K562 (cell line): ENCODE measurements at regions not wholly inside any gene's neighbourhood (a gene's known extent, or its start where the extent isn't known, plus 50 kb on each side); places are given as distances from the start of the nearest gene placed in this dataset.

Source experiments
- ATAC-seq: fragments of 200-7000 bp; cut with Tn5 transposase; 3 replicates; pipeline ENCODE4 v1.9.1; 2020; ENCODE audit warnings: moderate library complexity
- BruUV-seq: library from RNA; stranded (reverse); fragments of 400-500 nt; replicated peaks from 2 replicates; lab custom pipeline; 2021; lab: Mats Ljungman, UMichigan
- CTCF ChIA-PET: fragments of 300-600 bp; formaldehyde crosslinking; extraction: SDS; loops from one replicate; lab custom pipeline; 2021; ENCODE audit warnings: low intra/inter-chr PET ratio; lab: Yijun Ruan, JAX
- POLR2A ChIA-PET: fragments of 300-600, 350-650 bp; sonication (Branson Sonifier 250); formaldehyde crosslinking; extraction: SDS; loops from one replicate; lab custom pipeline; 2021; ENCODE audit warnings: antibody characterized with exemption, inconsistent platforms; lab: Yijun Ruan, JAX
- DNase-seq, 4 experiments: peaks; one replicate each; pipeline versions ENCODE4 v3.0.0 to v3.0.0-alpha.2; 2011 to 2018; ENCODE audit warnings: low spot score in 3 of 4, mixed read lengths in 3 of 4; ENCODE audit errors: extremely low read depth in 1 of 4
- FAIRE-seq: peaks from 2 replicates; lab custom pipeline; 2011; peaks lifted over from hg19 to GRCh38; lab: Jason Lieb, UNC
- H2AFZ ChIP-seq: 2 replicates; pipeline ENCODE4 v1.6.0; 2011; ENCODE audit warnings: low read depth, low read length, control low read depth, inconsistent platforms
- H3K27ac ChIP-seq: fragments of 200-600 bp; 3 replicates; pipeline ENCODE4 v1.8.0; 2011; ENCODE audit warnings: low read depth, mild to moderate bottlenecking, control low read depth, inconsistent platforms, low read length, moderate library complexity, mixed read lengths; ENCODE audit errors: extremely low read depth
- H3K27me3 ChIP-seq, 2 experiments: fragments of 300-600 bp in 1 of 2; 2 replicates in 1 of 2; 3 replicates in 1 of 2; pipeline versions ENCODE4 v1.6.0 to v1.8.0; 2011; ENCODE audit warnings: inconsistent platforms in 2 of 2, low read length in 2 of 2, mild to moderate bottlenecking in 1 of 2, mixed read lengths in 1 of 2, moderate library complexity in 1 of 2; ENCODE audit not compliant: control insufficient read depth in 2 of 2, insufficient read depth in 2 of 2
- H3K36me3 ChIP-seq: fragments of 300-600 bp; 3 replicates; pipeline ENCODE4 v1.8.0; 2011; ENCODE audit warnings: mild to moderate bottlenecking, low read length, inconsistent platforms; ENCODE audit not compliant: control insufficient read depth, insufficient read depth
- H3K4me1 ChIP-seq, 2 experiments: fragments of 200-600 bp in 1 of 2; replicated peaks in 1 of 2; 2 replicates in 1 of 2; 3 replicates in 1 of 2; pipeline versions ENCODE4 v1.5.1 to v1.8.0; 2011; ENCODE audit warnings: inconsistent platforms in 2 of 2, low read length in 2 of 2, mild to moderate bottlenecking in 1 of 2, mixed read lengths in 1 of 2, moderate library complexity in 1 of 2; ENCODE audit not compliant: control insufficient read depth in 2 of 2, insufficient read depth in 2 of 2
- H3K4me2 ChIP-seq: 2 replicates; pipeline ENCODE4 v1.6.1; 2011; ENCODE audit warnings: low read length, control low read depth, inconsistent platforms, mixed read lengths; ENCODE audit not compliant: insufficient read depth
- H3K4me3 ChIP-seq: fragments of 200-600 bp; sonication (generic), shearing (Covaris generic); 2 replicates; pipeline ENCODE4 v1.5.1; 2016; ENCODE audit warnings: control low read depth, inconsistent platforms
- H3K79me2 ChIP-seq: fragments of 200-600 bp; 3 replicates; pipeline ENCODE4 v1.8.0; 2011; ENCODE audit warnings: low read length, inconsistent platforms; ENCODE audit not compliant: control insufficient read depth, insufficient read depth
- H3K9ac ChIP-seq, 2 experiments: 2 replicates each; pipeline versions ENCODE4 v1.6.0 to v1.6.1; 2011; ENCODE audit warnings: low read depth in 2 of 2, low read length in 2 of 2, control low read depth in 1 of 2, inconsistent platforms in 1 of 2, mild to moderate bottlenecking in 1 of 2, mixed read lengths in 1 of 2; ENCODE audit not compliant: insufficient read depth in 1 of 2
- H3K9me1 ChIP-seq: one replicate; pipeline ENCODE4 v1.6.0; 2011; ENCODE audit warnings: inconsistent platforms, mild to moderate bottlenecking, low read length, moderate library complexity; ENCODE audit not compliant: control insufficient read depth, insufficient read depth
- H3K9me3 ChIP-seq: replicated peaks from 2 replicates; pipeline ENCODE4 v1.5.1; 2011; ENCODE audit warnings: low read depth, low read length, inconsistent platforms; ENCODE audit not compliant: control insufficient read depth, insufficient read depth
- H4K20me1 ChIP-seq: replicated peaks from 2 replicates; pipeline ENCODE4 v1.6.1; 2011; ENCODE audit warnings: low read length, inconsistent platforms, mixed read lengths; ENCODE audit not compliant: control insufficient read depth, insufficient read depth
- ATF2 ChIP-seq: sonication (generic); formaldehyde crosslinking; IDR thresholded peaks from 2 replicates; pipeline ENCODE4 v1.8.1; 2022; ENCODE audit warnings: missing genetic modification reagents
- DNMT1 ChIP-seq: fragments of 450-650 bp; IDR thresholded peaks from 2 replicates; pipeline ENCODE4 v1.6.1; 2016; ENCODE audit warnings: antibody characterized with exemption, mild to moderate bottlenecking
- E2F3 ChIP-seq: fragments of 250-450 bp; sonication (Bioruptor Pico); IDR thresholded peaks from 2 replicates; pipeline ENCODE4 v1.4.0; 2020; ENCODE audit warnings: mild to moderate bottlenecking
- ETV1 ChIP-seq: fragments of 450-650 bp; conservative IDR thresholded peaks from 2 replicates; pipeline ENCODE4 v1.6.1; 2016; ENCODE audit warnings: missing genetic modification characterization, control low read depth, low read depth, missing compliant biosample characterization
- MXI1 ChIP-seq: IDR thresholded peaks from 2 replicates; pipeline ENCODE4 v1.6.1; 2011; ENCODE audit warnings: low read depth, mild to moderate bottlenecking, improper control_type of control experiment, low read length
- NCOR1 ChIP-seq: fragments of 450-650 bp; IDR thresholded peaks from 2 replicates; pipeline ENCODE4 v1.6.1; 2016; ENCODE audit warnings: mild to moderate bottlenecking, moderate library complexity
- NELFE ChIP-seq: IDR thresholded peaks from 2 replicates; pipeline ENCODE4 v1.6.1; 2011; ENCODE audit warnings: mild to moderate bottlenecking; ENCODE audit not compliant: insufficient read depth, insufficient read length
- NR3C1 ChIP-seq: sonication (generic); formaldehyde crosslinking; IDR thresholded peaks from 2 replicates; pipeline ENCODE4 v1.8.1; 2022; ENCODE audit warnings: missing genetic modification reagents
- PURB ChIP-seq: sonication (generic); formaldehyde crosslinking; IDR thresholded peaks from 2 replicates; pipeline ENCODE4 v1.9.0; 2021; ENCODE audit warnings: low read depth, mild to moderate bottlenecking, missing genetic modification reagents
- STAG1 ChIP-seq: sonication (generic); formaldehyde crosslinking; IDR thresholded peaks from 2 replicates; pipeline ENCODE4 v1.5.0; 2020; ENCODE audit warnings: missing genetic modification reagents, borderline replicate concordance
- WHSC1 ChIP-seq: IDR thresholded peaks from one replicate; pipeline ENCODE4 v1.6.1; 2012; ENCODE audit warnings: low read length, control low read depth, inconsistent platforms
- ZFP91 ChIP-seq: sonication (generic); formaldehyde crosslinking; IDR thresholded peaks from 2 replicates; pipeline ENCODE4 v1.8.0; 2022; ENCODE audit warnings: mild to moderate bottlenecking, missing genetic modification reagents
- ZNF282 ChIP-seq: sonication (generic); formaldehyde crosslinking; IDR thresholded peaks from 2 replicates; pipeline ENCODE4 v1.8.1; 2023; ENCODE audit warnings: missing genetic modification reagents
- ZNF324 ChIP-seq: fragments of 250-450 bp; sonication (Bioruptor Pico); IDR thresholded peaks from 2 replicates; pipeline ENCODE4 v1.4.0; 2020; ENCODE audit warnings: mild to moderate bottlenecking
- ZNF398 ChIP-seq: fragments of 250-450 bp; sonication (Bioruptor Pico); IDR thresholded peaks from 2 replicates; pipeline ENCODE4 v1.8.0; 2021; ENCODE audit warnings: moderate library complexity, mild to moderate bottlenecking, inconsistent platforms
- ZNF592 ChIP-seq: fragments of 450-650 bp; IDR thresholded peaks from 2 replicates; pipeline ENCODE4 v1.6.1; 2017; ENCODE audit warnings: antibody characterized with exemption, mild to moderate bottlenecking
- WGBS: fragments of 100-300 bp; shearing (Covaris generic); methylation state at CpG from one replicate; pipeline ENCODE4 v1.1.6; 2016; ENCODE audit warnings: low coverage, mixed read lengths; ENCODE audit not compliant: insufficient coverage; ENCODE audit errors: missing lambda C conversion rate; 5-methylcytosine and 5-hydroxymethylcytosine counted together
- in situ Hi-C: fragments of 300-500 bp; cut with MboI; formaldehyde crosslinking; loops from 4 replicates; pipeline ENCODE4 v1.15.0; 2018; ENCODE audit warnings: inconsistent platforms, mixed read lengths
- intact Hi-C: fragments of 100-400 bp; cut with micrococcal nuclease; formaldehyde crosslinking; loops from 2 replicates; pipeline ENCODE4 v1.14.2; 2022

- Histone ChIP-seq H3K27me3 (peaks cover 0 to 2% of the 10 kb centered on the region in 2 experiments; a peak in 1 of 5 replicates), H3K9me3 (no peaks in the 10 kb centered on the region), H3K36me3 (no peaks in the 10 kb centered on the region), H2AFZ (no peak overlapping the region), H3K9me1 (no peaks in the 10 kb centered on the region), H3K4me3 (no peak overlapping the region), H3K9ac (no peak overlapping the region), H4K20me1 (no peaks in the 10 kb centered on the region), H3K27ac (no peak overlapping the region), H3K4me1 (no peaks in the 10 kb centered on the region), H3K4me2 (no peak overlapping the region), H3K79me2 (no peaks in the 10 kb centered on the region)
- ChIA-PET POLR2A (no interaction called here), CTCF (no interaction called here)
- FAIRE-seq (no peak), ATAC-seq (no peak), DNase-seq (no peak)
- WGBS: 0% methylated on average over 3 of the region's 3 CpGs
- no TSS peak for BruUV-seq
- in situ Hi-C loops: no loop called here
- intact Hi-C loops: no loop called here
- no peak for TF ChIP-seq WHSC1
- no peak for TF ChIP-seq NCOR1
- TF ChIP-seq ZNF324 (CRISPR knock-in tag): no peak
- no peak for TF ChIP-seq ETV1 (tag)
- no peak for TF ChIP-seq ZNF282 (CRISPR knock-in tag)
- no peak for TF ChIP-seq E2F3 (CRISPR knock-in tag)
- TF ChIP-seq ATF2 (CRISPR knock-in tag): no peak
- no peak for TF ChIP-seq NR3C1 (CRISPR knock-in tag)
- TF ChIP-seq NELFE: no peak
- TF ChIP-seq ZNF398 (CRISPR knock-in tag): no peak
- no peak for TF ChIP-seq PURB (CRISPR knock-in tag)
- TF ChIP-seq ZNF592: no peak
- TF ChIP-seq MXI1: no peak
- no peak for TF ChIP-seq DNMT1
- no peak for TF ChIP-seq ZFP91 (CRISPR knock-in tag)
- TF ChIP-seq STAG1 (CRISPR knock-in tag): no peak
Measured at GRCh38 chr2:75862547-75862946, 151.8 kb upstream of the GCFC2 start.
